ENCODE measurements at regions not wholly inside any gene's neighbourhood (a gene's known extent, or its start where the extent isn't known, plus 50 kb on each side); places are given as distances from the start of the nearest gene placed in this dataset.

DNA sequence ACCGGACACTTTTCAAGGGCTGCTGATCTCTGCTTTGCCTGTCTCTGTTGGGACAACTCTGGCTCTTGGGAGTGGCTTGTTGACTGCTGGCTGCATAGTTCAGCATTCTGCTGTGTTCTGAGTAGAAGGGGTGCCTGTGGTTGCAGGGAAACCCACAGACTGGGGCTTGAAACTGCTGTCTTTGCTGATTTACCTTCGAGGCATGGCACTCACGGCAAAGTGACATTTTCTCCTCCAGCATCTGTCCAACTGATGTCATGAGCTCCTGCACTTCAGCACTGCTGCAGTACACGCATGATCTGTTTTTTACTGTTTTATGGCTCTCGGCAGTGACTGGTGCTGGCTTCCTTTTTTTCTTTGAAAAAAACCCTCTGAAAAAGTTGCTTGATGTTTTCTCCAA lies 69.2 kb downstream of the SPATA31D1 start:
- TF ChIP-seq, protein P1, sequence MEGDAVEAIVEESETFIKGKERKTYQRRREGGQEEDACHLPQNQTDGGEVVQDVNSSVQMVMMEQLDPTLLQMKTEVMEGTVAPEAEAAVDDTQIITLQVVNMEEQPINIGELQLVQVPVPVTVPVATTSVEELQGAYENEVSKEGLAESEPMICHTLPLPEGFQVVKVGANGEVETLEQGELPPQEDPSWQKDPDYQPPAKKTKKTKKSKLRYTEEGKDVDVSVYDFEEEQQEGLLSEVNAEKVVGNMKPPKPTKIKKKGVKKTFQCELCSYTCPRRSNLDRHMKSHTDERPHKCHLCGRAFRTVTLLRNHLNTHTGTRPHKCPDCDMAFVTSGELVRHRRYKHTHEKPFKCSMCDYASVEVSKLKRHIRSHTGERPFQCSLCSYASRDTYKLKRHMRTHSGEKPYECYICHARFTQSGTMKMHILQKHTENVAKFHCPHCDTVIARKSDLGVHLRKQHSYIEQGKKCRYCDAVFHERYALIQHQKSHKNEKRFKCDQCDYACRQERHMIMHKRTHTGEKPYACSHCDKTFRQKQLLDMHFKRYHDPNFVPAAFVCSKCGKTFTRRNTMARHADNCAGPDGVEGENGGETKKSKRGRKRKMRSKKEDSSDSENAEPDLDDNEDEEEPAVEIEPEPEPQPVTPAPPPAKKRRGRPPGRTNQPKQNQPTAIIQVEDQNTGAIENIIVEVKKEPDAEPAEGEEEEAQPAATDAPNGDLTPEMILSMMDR (IDR thresholded peaks at IDR 0.05 in 2 of 3, conservative IDR thresholded peaks at IDR 0.05 in 1 of 3; ENCODE audit: insufficient read depth in 2 of 3, low read depth in 1 of 3, low read length in 3 of 3) = no peak
- TF ChIP-seq ZNF239 (CRISPR knock-in tag; IDR thresholded peaks at IDR 0.05) (no peak), MED1 (CRISPR knock-in tag; IDR thresholded peaks at IDR 0.05; ENCODE audit: borderline replicate concordance) (no peak)

Data from K562 (cell line).